HepG2 (cell line): ENCODE measurements at regions not wholly inside any gene's neighbourhood (a gene's known extent, or its start where the extent isn't known, plus 50 kb on each side); places are given as distances from the start of the nearest gene placed in this dataset.

ENCODE experiments used
- HIC2 ChIP-seq: sonication (generic); formaldehyde crosslinking; IDR thresholded peaks from 2 replicates; pipeline ENCODE4 v1.9.0; 2022; ENCODE audit warnings: low read depth, missing genetic modification reagents
- KLF15 ChIP-seq: sonication (generic); formaldehyde crosslinking; IDR thresholded peaks from 2 replicates; pipeline ENCODE4 v1.8.1; 2023; ENCODE audit warnings: borderline replicate concordance, mild to moderate bottlenecking, inconsistent platforms, missing genetic modification reagents, mixed read lengths
- NFYC ChIP-seq: IDR thresholded peaks from 2 replicates; pipeline ENCODE4 v1.6.1; 2016; ENCODE audit warnings: missing genetic modification reagents, missing compliant biosample characterization
- SAP130 ChIP-seq: IDR thresholded peaks from 2 replicates; pipeline ENCODE4 v1.6.1; 2016; ENCODE audit warnings: low read depth
- ZBTB38 ChIP-seq: sonication (generic); formaldehyde crosslinking; IDR thresholded peaks from 2 replicates; pipeline ENCODE4 v1.5.1; 2020; ENCODE audit warnings: mild to moderate bottlenecking, missing genetic modification reagents
- ZHX1 ChIP-seq: sonication (generic); formaldehyde crosslinking; IDR thresholded peaks from 2 replicates; pipeline ENCODE4 v1.8.1; 2022; ENCODE audit warnings: low read depth, mild to moderate bottlenecking, missing genetic modification reagents
- ZNF274 ChIP-seq: sonication (generic); formaldehyde crosslinking; IDR thresholded peaks from 2 replicates; pipeline ENCODE4 v1.5.1; 2020; ENCODE audit warnings: mild to moderate bottlenecking, missing genetic modification reagents
- ZNF44 ChIP-seq: sonication (generic); formaldehyde crosslinking; IDR thresholded peaks from 2 replicates; pipeline ENCODE4 v1.5.1; 2020; ENCODE audit warnings: mild to moderate bottlenecking, missing genetic modification reagents
- ZNF543 ChIP-seq: sonication (generic); formaldehyde crosslinking; IDR thresholded peaks from 2 replicates; pipeline ENCODE4 v1.4.0; 2020; ENCODE audit warnings: mild to moderate bottlenecking, missing genetic modification reagents
- ZNF552 ChIP-seq: sonication (generic); formaldehyde crosslinking; IDR thresholded peaks from 2 replicates; pipeline ENCODE4 v1.9.0; 2022; ENCODE audit warnings: missing genetic modification reagents, mild to moderate bottlenecking, borderline replicate concordance
- TF ChIP-seq, protein P1 (sequence below): sonication (generic); formaldehyde crosslinking; IDR thresholded peaks from 2 replicates; pipeline ENCODE4 v1.9.0; 2021; ENCODE audit warnings: mild to moderate bottlenecking, missing genetic modification reagents

DNA sequence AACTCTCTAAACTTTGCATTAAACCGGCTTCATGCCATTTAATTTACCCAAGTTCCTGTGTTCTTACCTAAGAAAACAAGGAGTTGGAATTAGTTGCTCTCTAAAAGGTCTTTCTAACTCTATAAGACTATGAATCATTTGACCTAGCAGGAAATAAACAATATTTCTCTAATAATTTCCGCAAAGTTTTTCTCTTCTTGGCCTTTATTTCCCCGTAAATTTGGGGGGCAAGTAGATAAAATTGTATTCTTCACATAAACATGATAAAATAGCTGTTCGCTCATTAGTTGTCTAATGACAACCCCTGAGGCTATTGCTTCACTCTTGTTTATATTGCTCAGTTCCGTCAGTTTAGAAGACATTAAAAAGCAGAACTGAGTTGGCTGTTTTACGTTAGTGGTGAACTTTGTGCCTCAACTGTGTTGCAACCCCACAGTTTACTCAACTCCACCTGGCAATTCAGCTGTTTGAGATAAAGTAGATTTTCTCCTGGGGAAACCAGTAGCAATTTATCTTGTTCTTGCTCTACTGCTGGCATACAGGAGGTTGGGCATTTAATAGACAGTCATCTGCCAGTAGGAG, 74.7 kb downstream of the BTG1 start (continued):
- TF ChIP-seq, protein P1, sequence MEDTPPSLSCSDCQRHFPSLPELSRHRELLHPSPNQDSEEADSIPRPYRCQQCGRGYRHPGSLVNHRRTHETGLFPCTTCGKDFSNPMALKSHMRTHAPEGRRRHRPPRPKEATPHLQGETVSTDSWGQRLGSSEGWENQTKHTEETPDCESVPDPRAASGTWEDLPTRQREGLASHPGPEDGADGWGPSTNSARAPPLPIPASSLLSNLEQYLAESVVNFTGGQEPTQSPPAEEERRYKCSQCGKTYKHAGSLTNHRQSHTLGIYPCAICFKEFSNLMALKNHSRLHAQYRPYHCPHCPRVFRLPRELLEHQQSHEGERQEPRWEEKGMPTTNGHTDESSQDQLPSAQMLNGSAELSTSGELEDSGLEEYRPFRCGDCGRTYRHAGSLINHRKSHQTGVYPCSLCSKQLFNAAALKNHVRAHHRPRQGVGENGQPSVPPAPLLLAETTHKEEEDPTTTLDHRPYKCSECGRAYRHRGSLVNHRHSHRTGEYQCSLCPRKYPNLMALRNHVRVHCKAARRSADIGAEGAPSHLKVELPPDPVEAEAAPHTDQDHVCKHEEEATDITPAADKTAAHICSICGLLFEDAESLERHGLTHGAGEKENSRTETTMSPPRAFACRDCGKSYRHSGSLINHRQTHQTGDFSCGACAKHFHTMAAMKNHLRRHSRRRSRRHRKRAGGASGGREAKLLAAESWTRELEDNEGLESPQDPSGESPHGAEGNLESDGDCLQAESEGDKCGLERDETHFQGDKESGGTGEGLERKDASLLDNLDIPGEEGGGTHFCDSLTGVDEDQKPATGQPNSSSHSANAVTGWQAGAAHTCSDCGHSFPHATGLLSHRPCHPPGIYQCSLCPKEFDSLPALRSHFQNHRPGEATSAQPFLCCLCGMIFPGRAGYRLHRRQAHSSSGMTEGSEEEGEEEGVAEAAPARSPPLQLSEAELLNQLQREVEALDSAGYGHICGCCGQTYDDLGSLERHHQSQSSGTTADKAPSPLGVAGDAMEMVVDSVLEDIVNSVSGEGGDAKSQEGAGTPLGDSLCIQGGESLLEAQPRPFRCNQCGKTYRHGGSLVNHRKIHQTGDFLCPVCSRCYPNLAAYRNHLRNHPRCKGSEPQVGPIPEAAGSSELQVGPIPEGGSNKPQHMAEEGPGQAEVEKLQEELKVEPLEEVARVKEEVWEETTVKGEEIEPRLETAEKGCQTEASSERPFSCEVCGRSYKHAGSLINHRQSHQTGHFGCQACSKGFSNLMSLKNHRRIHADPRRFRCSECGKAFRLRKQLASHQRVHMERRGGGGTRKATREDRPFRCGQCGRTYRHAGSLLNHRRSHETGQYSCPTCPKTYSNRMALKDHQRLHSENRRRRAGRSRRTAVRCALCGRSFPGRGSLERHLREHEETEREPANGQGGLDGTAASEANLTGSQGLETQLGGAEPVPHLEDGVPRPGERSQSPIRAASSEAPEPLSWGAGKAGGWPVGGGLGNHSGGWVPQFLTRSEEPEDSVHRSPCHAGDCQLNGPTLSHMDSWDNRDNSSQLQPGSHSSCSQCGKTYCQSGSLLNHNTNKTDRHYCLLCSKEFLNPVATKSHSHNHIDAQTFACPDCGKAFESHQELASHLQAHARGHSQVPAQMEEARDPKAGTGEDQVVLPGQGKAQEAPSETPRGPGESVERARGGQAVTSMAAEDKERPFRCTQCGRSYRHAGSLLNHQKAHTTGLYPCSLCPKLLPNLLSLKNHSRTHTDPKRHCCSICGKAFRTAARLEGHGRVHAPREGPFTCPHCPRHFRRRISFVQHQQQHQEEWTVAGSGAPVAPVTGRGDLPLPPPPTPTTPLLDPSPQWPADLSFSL (CRISPR knock-in tag): no peak
- no peak for TF ChIP-seq ZNF552 (CRISPR knock-in tag)
- TF ChIP-seq ZNF274: no peak
- no peak for TF ChIP-seq KLF15 (CRISPR knock-in tag)
- TF ChIP-seq ZNF543 (CRISPR knock-in tag): no peak
- TF ChIP-seq ZHX1: 0 out of 2 replicates have a peak, but pooled peaks have one; percentile 54
- no peak for TF ChIP-seq ZNF44
- TF ChIP-seq HIC2 (CRISPR knock-in tag): no peak
- no peak for TF ChIP-seq ZBTB38 (CRISPR knock-in tag)
- TF ChIP-seq SAP130 (CRISPR knock-in tag): peak; percentile 88
- TF ChIP-seq NFYC (CRISPR knock-in tag): no peak
